ENCODE measurements at regions not wholly inside any gene's neighbourhood (a gene's known extent, or its start where the extent isn't known, plus 50 kb on each side); places are given as distances from the start of the nearest gene placed in this dataset.
"Not testable (repeated sequence)": the region's sequence is repeated elsewhere in the genome, so short reads cannot be mapped to it uniquely, and the experiment has no call there.

DNA sequence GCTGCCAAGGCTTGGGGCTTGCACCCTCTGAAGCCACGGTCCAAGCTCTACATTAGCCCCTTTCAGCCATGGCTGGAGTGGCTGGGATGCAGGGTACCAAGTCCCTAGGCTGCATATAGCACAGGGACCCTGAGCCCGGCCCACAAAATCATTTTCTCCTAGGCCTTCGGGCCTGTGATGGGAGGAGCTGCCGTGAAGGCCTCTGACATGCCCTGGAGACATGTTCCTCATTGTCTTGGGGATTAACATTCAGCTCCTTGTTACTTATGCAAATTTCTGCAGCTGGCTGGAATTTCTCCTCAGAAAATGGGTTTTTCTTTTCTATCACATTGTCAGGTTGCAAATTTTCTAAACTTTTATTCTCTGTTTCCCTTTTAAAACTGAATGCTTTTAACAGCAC, 521.1 kb downstream of the DACH1 start:
- TF ChIP-seq, protein P1, sequence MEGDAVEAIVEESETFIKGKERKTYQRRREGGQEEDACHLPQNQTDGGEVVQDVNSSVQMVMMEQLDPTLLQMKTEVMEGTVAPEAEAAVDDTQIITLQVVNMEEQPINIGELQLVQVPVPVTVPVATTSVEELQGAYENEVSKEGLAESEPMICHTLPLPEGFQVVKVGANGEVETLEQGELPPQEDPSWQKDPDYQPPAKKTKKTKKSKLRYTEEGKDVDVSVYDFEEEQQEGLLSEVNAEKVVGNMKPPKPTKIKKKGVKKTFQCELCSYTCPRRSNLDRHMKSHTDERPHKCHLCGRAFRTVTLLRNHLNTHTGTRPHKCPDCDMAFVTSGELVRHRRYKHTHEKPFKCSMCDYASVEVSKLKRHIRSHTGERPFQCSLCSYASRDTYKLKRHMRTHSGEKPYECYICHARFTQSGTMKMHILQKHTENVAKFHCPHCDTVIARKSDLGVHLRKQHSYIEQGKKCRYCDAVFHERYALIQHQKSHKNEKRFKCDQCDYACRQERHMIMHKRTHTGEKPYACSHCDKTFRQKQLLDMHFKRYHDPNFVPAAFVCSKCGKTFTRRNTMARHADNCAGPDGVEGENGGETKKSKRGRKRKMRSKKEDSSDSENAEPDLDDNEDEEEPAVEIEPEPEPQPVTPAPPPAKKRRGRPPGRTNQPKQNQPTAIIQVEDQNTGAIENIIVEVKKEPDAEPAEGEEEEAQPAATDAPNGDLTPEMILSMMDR (IDR thresholded peaks at IDR 0.05; ENCODE audit: low read depth, low read length), result not testable (repeated sequence)
- not testable (repeated sequence) for TF ChIP-seq POLR2A (IDR thresholded peaks at IDR 0.05; ENCODE audit: extremely low read depth, insufficient read length)

Data from NB4 (cell line).